CD4-positive, alpha-beta T cell treated with Interleukin-1 beta for 1 hour (primary cell): ENCODE measurements at regions not wholly inside any gene's neighbourhood (a gene's known extent, or its start where the extent isn't known, plus 50 kb on each side); places are given as distances from the start of the nearest gene placed in this dataset.

Experiments used
- DNase-seq, 2 donors: peaks; one replicate each; pipeline ENCODE4 v3.0.0-alpha.2; 2020 to 2022

DNA sequence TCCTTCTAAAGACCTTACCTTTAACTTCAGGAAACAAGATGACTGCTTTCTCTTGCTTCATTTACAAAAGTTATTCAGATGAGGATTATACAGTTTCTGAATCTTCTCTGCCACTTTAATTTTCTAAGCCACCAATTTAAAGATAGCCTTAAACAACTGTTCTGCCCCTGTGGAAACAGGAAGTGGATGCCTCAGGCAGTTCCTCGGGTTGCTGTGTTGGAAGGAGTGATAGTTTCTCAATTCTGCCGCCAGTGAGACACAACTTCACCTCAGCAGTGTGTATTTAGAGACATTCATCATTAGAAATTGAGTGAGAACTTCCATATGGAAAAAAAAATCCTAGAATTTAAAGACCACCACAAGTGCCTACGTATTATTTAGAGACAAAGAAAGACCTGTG, 475.1 kb upstream of the WWC1 start:
- DNase-seq: no peak

GRCh38 chr5:167816864-167817263, 474.6 kb upstream of the WWC1 start:
- DNase-seq: no peak

GRCh38 chr5:167819406-167819805, 472.0 kb upstream of the WWC1 start:
- DNase-seq: no peak

- DNase-seq: no peak
Measured at GRCh38 chr5:167820101-167820990, 471.1 kb upstream of the WWC1 start.

DNA sequence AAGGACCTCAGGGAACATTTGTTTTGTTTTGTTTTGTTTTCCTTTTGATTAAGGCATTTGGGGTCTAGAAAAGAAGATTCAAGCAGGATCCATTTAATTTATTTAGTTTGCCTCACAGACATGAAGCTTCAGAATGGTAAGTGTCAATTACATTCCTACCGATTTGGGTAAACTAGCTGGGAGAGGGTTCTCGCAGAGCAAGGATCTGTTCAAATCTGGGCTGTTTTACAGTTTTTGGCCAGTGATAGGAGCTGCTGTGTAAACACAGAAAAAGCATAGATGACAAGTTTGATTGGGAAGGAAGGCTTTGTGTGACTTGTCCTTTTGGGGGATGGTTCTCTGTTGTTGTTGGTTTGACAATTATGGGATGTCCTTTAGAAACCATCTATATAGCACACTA, 470.3 kb upstream of the WWC1 start:
- no peak for DNase-seq

DNA sequence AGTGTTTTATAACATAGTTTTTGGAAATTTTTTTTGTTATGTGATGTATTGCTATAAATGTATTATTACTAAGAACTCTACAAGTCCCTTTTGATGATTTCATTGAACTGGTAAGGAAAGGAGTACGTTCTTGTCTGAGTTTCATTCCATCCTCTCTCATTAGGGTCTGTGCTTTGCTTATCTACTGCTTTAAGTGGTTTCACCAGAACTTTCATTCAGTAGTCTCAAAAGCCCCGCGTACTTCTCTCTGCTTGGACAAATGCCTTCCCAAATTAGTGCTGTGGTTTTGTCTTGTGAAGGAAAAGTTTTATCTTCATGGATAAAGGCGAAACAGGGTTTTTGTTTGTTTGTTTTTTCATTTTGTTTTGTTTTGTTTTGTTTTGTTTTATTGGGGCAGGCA, 469.8 kb upstream of the WWC1 start:
- no peak for DNase-seq

- DNase-seq: no peak
Measured at GRCh38 chr5:167822241-167822640, 469.2 kb upstream of the WWC1 start.

DNA sequence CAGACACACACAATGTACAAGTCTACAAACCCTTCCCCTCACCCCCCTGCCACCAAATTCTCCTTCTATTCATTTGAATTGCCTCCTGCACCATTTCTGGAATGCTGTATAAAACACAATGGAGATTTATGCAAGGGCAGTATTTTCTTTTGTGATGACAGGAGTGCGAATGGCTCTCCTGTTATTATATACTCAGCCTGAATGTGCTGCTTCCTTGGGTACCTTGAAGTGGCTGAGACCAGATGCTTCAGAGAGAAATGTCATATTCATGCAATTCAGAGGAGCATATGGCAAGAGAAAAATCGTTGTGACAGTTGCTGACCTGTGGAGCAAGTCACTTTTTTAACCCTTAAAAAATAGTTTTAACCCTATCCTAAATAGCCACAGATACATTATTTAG, 468.0 kb upstream of the WWC1 start:
- no peak for DNase-seq

- DNase-seq: no peak
Measured at GRCh38 chr5:167827766-167828165, 463.7 kb upstream of the WWC1 start.

- no peak for DNase-seq
Measured at GRCh38 chr5:167831754-167832504, 459.5 kb upstream of the WWC1 start.

GRCh38 chr5:167832609-167833008, 458.8 kb upstream of the WWC1 start:
- no peak for DNase-seq

GRCh38 chr5:167833456-167833855, 458.0 kb upstream of the WWC1 start:
- no peak for DNase-seq

DNA sequence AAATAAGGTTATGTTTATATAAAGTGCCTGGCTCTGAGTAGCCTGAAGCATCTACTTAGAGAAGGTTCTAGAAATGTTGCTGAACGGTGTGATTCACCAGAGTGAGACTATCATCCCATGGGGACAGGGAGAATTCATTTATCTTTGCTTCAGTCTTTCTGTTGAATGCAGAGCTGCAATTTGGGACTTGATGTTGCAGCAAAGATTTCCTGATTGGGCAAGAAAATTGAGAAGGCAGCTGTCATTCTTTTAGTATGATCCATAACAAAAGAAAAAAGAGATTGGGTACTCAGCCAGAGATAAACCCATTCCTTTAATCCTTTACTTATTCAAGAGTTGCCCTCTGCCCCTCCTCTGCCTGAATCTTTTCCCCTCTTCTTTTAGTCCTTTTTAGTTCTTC, 456.3 kb upstream of the WWC1 start:
- DNase-seq: no peak

DNA sequence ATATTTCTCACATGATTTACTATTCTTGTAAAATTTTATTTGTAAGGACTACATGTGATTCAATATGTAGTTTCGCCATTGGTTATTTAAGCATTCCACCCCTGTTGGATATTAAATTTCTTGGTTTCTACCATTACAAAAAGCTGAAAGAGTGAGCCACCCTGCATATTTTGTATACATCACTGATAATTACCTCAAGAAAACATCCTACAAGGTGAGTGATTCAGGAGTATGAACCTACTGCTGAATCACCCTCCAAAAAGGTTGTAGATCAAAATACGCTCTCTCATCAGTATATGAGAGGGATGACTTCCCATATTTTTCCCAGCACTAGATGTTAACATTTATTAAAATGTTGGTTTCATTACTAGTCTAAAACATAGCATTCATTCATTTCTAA, 454.3 kb upstream of the WWC1 start:
- no peak for DNase-seq

GRCh38 chr5:167839065-167839464, 452.4 kb upstream of the WWC1 start:
- DNase-seq: no peak

GRCh38 chr5:167840527-167841130, 450.8 kb upstream of the WWC1 start:
- no peak for DNase-seq

GRCh38 chr5:167843881-167844572, 447.4 kb upstream of the WWC1 start:
- no peak for DNase-seq

DNA sequence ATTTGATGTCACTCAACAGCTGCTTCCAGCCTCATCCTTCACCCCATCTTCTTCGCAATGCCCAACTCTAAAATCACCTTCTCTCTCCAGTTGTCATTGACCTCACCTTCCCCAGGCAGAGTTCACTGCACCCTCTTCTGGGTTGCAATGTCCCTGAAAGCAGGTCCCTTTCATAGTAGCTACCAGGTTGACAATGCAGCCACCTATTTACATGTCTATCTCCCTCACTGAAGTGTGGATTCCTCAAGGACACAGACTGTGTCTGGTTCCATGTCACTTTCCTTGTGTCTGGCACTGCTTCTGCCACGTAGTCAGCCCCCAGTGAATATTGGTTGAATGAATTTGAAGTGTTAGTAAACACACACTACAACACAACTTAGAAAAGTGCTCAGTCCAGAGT, 445.5 kb upstream of the WWC1 start:
- DNase-seq: no peak

DNA sequence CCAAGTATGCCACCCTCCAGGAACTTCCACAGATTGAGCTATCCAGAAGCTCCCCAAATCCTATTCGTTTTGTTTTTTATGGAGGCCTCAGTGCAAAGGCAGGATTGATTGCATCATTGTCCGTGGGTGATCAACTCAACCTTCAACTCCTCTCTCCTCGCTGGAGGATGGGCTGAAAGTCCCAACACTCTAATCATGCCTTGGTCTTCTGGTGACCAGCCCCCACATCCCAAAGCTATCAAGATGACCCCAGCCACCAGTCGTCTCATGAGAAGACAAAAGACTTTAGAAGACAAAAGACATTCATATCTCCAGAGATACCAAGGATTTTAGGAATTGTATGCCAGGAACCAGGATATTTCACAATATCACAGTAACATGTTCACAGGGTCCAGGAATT, 441.6 kb upstream of the WWC1 start:
- DNase-seq: no peak

GRCh38 chr5:167850911-167851310, 440.5 kb upstream of the WWC1 start:
- DNase-seq: no peak

DNA sequence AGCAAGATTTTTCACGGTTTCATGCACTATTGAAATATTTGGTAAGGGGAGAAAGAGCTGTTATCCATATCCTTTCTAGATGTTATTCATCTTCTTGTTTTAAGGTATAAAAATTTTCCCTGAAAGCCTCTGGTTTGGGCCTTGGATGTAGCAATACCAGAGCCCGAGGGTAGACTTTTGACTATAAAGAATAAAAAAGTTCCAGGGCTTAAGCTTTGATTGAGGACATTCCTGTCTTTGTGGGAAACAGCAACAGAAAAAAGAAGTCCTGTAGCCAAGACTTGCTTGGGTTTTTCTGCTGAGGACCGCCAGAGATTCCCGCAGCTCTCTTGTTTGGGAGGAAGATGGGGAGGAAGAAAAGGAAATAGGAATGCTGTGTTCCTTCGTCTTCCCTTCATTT, 440.0 kb upstream of the WWC1 start:
- DNase-seq: no peak

DNA sequence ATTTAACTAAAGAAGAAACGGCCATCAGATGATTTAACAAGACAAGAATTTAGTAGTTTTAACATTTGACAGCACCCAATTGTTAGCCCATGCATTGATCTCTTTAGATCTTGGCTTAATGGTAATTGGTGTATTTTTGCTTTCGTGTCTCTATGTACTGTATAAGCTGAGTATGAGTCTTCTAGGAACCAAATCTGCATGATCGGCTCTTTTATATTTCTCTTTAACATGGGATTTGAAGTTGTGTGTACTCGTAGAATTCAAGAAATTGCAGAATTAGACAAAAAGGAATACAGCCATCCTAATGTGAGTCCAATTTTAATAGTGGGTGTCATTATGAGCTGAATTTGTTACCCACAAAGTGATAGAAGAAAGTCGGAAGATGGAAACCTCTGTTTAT, 438.9 kb upstream of the WWC1 start:
- DNase-seq: no peak

- DNase-seq: no peak
Measured at GRCh38 chr5:167853421-167853820, 438.0 kb upstream of the WWC1 start.
